GM12872 (cell line): ENCODE measurements at regions not wholly inside any gene's neighbourhood (a gene's known extent, or its start where the extent isn't known, plus 50 kb on each side); places are given as distances from the start of the nearest gene placed in this dataset.

Experiments
- TF ChIP-seq, protein P1 (sequence below): IDR thresholded peaks from 3 replicates; pipeline ENCODE4 v1.5.1; 2011; ENCODE audit warnings: low read depth, mild to moderate bottlenecking, low read length, moderate library complexity; ENCODE audit not compliant: insufficient read depth

DNA sequence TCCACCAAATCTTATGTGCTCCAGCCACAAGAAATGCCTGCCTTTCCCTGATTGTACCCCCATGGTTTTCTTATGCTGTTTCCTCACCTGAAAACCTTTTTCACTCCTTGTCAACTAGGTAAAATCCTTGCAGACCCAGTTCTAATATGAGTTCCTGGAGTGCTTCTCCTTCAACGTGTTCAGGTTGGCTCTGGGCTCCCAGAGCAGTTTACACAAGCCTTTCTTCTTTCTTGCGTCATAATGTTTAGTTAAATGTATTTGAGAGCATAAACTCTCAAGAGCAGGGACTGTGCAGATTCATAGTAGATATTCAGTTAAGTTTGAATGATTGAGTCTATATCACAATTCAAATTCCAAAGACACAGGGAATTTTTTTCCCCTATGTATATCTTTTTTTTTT is 484.8 kb upstream of the CCDC196 start:
- TF ChIP-seq, protein P1, sequence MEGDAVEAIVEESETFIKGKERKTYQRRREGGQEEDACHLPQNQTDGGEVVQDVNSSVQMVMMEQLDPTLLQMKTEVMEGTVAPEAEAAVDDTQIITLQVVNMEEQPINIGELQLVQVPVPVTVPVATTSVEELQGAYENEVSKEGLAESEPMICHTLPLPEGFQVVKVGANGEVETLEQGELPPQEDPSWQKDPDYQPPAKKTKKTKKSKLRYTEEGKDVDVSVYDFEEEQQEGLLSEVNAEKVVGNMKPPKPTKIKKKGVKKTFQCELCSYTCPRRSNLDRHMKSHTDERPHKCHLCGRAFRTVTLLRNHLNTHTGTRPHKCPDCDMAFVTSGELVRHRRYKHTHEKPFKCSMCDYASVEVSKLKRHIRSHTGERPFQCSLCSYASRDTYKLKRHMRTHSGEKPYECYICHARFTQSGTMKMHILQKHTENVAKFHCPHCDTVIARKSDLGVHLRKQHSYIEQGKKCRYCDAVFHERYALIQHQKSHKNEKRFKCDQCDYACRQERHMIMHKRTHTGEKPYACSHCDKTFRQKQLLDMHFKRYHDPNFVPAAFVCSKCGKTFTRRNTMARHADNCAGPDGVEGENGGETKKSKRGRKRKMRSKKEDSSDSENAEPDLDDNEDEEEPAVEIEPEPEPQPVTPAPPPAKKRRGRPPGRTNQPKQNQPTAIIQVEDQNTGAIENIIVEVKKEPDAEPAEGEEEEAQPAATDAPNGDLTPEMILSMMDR: no peak

DNA sequence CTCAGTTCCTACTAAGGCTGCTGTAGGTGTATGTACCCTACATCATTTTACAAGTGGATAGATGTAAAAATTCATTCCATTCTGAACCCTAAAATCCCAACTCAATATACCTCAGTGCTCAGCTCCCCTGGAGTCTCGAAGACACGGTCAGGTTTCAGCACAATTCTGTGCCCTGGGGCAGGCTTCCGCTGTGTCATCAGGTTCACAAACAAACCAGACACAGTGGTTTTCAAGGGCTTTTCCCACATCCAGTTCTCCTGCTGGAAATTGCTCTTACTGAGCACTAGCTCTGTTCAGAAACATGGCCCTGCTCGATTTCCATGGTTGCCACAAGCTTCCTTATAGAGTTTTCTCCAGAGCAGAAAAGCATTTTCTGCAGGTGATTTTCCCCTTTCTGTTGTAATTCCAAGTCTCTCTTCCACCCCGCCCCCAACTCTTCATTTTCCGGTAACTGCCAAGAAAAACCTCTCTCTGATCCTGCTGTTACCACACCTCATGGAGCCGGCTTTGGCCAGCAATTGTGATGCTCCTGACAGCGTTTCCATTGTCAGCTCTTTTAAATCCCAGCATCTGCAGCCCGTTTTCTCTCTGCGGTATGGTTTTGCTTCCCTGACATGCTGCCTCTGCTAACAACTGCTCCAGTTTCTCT is 483.0 kb upstream of the CCDC196 start:
- TF ChIP-seq, protein P1: no peak

DNA sequence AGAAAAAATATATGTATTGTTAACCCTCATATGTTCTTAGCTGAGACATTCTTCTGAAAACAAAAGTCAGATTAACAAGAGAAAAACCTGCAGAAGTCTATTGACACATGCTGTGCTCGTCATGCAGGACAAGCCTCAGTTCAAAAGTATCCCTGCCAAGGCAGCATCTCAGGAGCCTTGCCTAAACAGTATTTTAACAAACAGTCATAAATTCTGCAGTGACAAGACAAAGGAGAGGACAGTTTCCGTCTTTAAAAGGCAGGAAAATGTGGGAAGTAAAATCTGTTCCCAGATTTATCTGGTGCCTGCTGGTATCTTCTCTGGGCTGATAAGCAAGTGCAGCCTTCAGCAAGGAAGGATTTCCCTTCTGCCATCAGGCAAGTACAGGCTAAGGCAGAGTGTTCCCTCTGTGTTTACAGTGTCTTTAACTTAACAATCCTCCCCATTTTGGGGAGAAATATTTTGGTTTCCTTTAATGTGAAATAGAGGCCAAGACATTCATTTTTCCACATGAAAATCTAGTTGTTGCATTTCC is 480.2 kb upstream of the CCDC196 start:
- TF ChIP-seq, protein P1: no peak

DNA sequence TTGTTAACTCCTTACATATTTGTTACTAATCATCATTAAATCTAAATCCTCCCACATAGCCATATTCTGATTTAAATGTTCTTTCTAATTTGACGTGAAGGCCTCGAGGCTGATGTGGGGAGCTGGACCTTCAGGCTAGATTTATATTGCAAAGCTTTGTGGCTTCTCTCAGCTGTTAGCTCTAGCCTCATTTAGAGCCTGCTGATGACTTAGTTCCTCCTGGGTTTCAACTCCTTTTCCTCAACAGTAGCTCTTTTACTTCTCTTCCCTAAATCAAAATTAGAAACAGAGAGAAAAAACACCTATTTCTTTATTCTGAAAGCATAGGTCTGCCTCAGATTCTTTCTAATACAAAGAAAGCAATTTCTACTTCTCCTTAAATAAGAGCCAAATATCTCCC is 477.5 kb upstream of the CCDC196 start:
- TF ChIP-seq, protein P1: no peak

DNA sequence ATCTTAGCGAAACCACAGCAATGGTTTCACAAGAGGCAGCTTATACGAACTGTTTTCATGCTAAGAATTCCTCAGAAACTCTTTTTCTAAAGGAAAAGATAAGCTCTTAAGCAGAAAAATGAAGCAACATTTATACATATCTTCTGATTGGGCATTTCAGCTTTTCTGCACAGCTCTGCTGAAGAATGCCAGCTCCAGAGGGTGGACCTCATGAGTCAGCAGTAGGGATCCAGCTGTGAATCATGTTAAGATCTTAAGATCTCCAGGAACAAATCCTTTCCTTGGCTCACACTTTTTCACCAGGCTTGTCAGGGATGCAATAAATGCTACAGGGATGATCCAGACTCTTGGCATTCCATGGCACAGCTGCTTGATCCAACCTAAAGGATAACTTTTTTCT is 477.1 kb upstream of the CCDC196 start:
- TF ChIP-seq, protein P1: no peak

DNA sequence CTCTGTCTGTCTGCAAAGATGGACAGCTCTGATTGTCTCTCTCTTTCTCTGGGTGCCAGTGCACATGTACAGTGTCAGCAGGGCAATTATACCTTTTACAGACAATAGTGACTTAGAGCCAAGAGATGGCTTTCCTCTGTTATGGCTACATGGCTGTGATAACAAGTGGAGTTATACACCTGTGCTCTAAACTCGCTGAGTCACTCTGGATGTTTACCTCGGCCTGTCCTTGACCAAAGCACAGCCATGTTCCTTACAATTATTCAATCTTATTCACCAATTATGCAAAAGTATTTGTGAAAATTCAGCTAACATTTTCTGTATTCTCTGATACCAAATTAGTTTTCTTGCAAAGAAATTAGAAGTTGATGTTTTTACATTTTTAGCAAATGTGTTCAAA is 475.5 kb upstream of the CCDC196 start:
- TF ChIP-seq, protein P1: no peak

DNA sequence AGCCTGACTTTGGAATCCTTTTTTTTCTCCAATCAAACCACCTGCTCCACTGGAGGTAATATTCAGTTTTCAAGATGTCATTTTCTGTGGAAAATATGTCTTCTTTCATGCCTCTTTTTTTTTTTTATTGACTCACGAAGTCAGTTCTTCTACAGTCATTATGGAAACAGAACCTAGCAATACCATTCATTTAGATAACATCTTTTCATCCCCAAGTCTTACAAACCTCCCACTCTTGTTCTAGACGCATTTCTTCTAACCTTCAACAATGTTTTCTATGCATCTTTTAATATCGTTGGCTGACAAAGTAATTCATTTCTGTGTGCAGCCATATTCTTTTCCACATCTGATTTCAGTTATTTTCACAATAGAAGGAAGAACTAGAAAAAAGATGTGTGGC is 474.3 kb upstream of the CCDC196 start:
- TF ChIP-seq, protein P1: no peak
